ENCODE measurements at regions not wholly inside any gene's neighbourhood (a gene's known extent, or its start where the extent isn't known, plus 50 kb on each side); places are given as distances from the start of the nearest gene placed in this dataset.

DNA sequence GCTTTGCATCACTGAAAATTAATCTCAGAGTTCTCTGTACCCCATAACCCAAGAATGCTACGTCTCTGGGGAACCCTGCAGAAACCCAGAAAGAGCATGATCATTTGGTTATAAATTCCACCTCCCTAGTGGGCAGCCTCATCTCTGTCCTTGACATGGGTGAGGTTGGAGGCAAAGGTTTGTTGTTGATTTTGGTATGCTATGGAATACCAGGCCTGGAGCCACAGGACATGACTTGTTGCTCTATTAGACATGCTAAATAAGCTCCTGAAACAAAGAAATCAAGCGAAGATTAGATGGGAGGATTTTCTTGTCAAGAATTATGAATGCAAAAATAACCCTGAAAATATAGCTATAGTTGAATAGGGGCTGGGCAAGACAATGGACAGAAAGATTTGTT is 197.4 kb upstream of the CAMK1G start:
- Histone ChIP-seq H3K27me3 (ENCODE audit: control insufficient read depth in 2 of 2, insufficient read depth in 2 of 2, low read length in 2 of 2) (no peaks in the 10 kb centered on the region), H2AFZ (ENCODE audit: insufficient read depth, low read depth, low read length, poor library complexity, severe bottlenecking) (no peak overlapping the region), H3K4me3 (replicated peaks in 1 of 3; ENCODE audit: low read depth in 2 of 3, low read length in 3 of 3) (no peak overlapping the region), H3K9ac (ENCODE audit: insufficient read depth, low read length, poor library complexity, severe bottlenecking) (no peak overlapping the region), H3K36me3 (replicated peaks in 1 of 2; ENCODE audit: control insufficient read depth in 1 of 2, insufficient read depth in 2 of 2, low read length in 2 of 2) (no peaks in the 10 kb centered on the region), H3K27ac (ENCODE audit: low read depth in 1 of 2, low read length in 2 of 2) (no peak overlapping the region), H4K20me1 (ENCODE audit: insufficient read depth, low read length) (no peaks in the 10 kb centered on the region), H3K79me2 (ENCODE audit: insufficient read depth, low read length) (no peaks in the 10 kb centered on the region), H3K4me1 (ENCODE audit: control insufficient read depth in 1 of 2, insufficient read depth in 2 of 2, low read length in 2 of 2) (no peaks in the 10 kb centered on the region), H3K9me3 (replicated peaks in 1 of 2; ENCODE audit: control insufficient read depth in 1 of 2, insufficient read depth in 1 of 2, low read length in 2 of 2) (no peaks in the 10 kb centered on the region), H3K4me2 (replicated peaks; ENCODE audit: extremely low read depth, low read length, poor library complexity, severe bottlenecking) (no peak overlapping the region)
- H3K27ac Mint-ChIP-seq, result no peak overlapping the region
- no CpG with 5 or more reads among the region's 2 CpGs for WGBS (ENCODE audit: insufficient coverage)
- no peak for DNase-seq
- no peaks in the 10 kb centered on the region for H3K36me3 Mint-ChIP-seq
- intact Hi-C loops (cut with micrococcal nuclease), result no loop called here
- peaks cover 0 to 1% (median 0%) of the 10 kb centered on the region in 3 donors for H3K27me3 Mint-ChIP-seq (ENCODE audit: low read depth in 3 of 3)
- H3K4me1 Mint-ChIP-seq, result peaks cover 4% of the 10 kb centered on the region
- H3K4me3 Mint-ChIP-seq, result no peak overlapping the region
- no peaks in the 10 kb centered on the region for H3K9me3 Mint-ChIP-seq
- no peak for TF ChIP-seq CTCF (IDR thresholded peaks at IDR 0.05)

DNA sequence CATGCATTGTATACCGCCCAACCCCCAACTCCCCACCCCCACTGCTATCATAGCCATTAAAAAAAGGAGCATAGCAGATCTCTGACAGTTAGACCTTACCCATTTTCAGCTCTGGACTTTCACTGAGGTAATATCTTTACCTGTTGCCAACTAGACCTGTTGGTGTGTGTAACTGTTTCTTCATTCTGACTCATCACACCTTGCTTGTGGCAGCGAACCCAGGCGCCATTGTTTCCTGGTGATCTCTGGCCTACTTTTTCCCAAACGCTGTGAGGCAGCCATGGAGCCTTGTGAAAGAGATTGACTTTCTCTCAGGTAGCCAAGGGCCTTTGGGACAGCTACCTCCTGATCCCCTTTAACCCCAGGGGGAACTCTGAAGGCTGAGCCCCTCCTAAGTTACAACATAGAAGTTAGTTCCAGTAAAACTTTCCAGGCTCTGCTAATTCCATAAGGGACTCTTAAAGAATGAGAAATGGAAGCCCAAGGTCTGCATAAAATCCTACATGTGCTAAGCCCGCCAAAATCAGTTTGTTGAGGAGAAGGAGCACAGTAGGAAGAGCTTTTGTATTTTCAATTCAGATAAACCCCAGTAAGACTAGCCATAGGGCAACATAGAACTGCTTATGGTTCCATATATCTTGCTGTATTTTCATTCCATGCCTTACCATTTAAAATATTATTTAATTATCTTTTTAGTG is 196.1 kb upstream of the CAMK1G start:
- no peak for DNase-seq
- TF ChIP-seq CTCF (IDR thresholded peaks at IDR 0.05), result no peak
- intact Hi-C loops (cut with micrococcal nuclease), result no loop called here
- H3K27me3 Mint-ChIP-seq (ENCODE audit: low read depth in 3 of 3), result peaks cover 0 to 1% (median 0%) of the 10 kb centered on the region in 3 donors
- H4K20me1 ChIP-seq (ENCODE audit: insufficient read depth, low read length), result no peaks in the 10 kb centered on the region
- no peaks in the 10 kb centered on the region for H3K9me3 Mint-ChIP-seq
- no peak overlapping the region for H3K4me3 ChIP-seq (replicated peaks in 1 of 3; ENCODE audit: low read depth in 2 of 3, low read length in 3 of 3)
- H3K4me1 ChIP-seq (ENCODE audit: control insufficient read depth in 1 of 2, insufficient read depth in 2 of 2, low read length in 2 of 2), result no peaks in the 10 kb centered on the region
- no peak overlapping the region for H3K27ac ChIP-seq (ENCODE audit: low read depth in 1 of 2, low read length in 2 of 2)
- H3K9me3 ChIP-seq (replicated peaks in 1 of 2; ENCODE audit: control insufficient read depth in 1 of 2, insufficient read depth in 1 of 2, low read length in 2 of 2), result no peaks in the 10 kb centered on the region
- H3K79me2 ChIP-seq (ENCODE audit: insufficient read depth, low read length), result no peaks in the 10 kb centered on the region
- H3K4me3 Mint-ChIP-seq, result no peak overlapping the region
- no peak overlapping the region for H3K9ac ChIP-seq (ENCODE audit: insufficient read depth, low read length, poor library complexity, severe bottlenecking)
- H3K4me1 Mint-ChIP-seq, result no peaks in the 10 kb centered on the region
- no peaks in the 10 kb centered on the region for H3K27me3 ChIP-seq (ENCODE audit: control insufficient read depth in 2 of 2, insufficient read depth in 2 of 2, low read length in 2 of 2)
- WGBS (ENCODE audit: insufficient coverage), result 100% methylated on average over 3 of the region's 5 CpGs
- H3K36me3 Mint-ChIP-seq, result no peaks in the 10 kb centered on the region
- H3K4me2 ChIP-seq (replicated peaks; ENCODE audit: extremely low read depth, low read length, poor library complexity, severe bottlenecking), result no peak overlapping the region
- H2AFZ ChIP-seq (ENCODE audit: insufficient read depth, low read depth, low read length, poor library complexity, severe bottlenecking), result no peak overlapping the region
- H3K27ac Mint-ChIP-seq, result no peak overlapping the region
- H3K36me3 ChIP-seq (replicated peaks in 1 of 2; ENCODE audit: control insufficient read depth in 1 of 2, insufficient read depth in 2 of 2, low read length in 2 of 2), result no peaks in the 10 kb centered on the region
